Fibroblast of skin of scalp (primary cell): ENCODE measurements at regions not wholly inside any gene's neighbourhood (a gene's known extent, or its start where the extent isn't known, plus 50 kb on each side); places are given as distances from the start of the nearest gene placed in this dataset.
A peak's percentile ranks its signal among the peaks of the same experiment; 100 is the strongest.

ENCODE experiments used
- DNase-seq: peaks from one replicate; pipeline ENCODE4 v3.0.0-alpha.2; 2013

- no peak for DNase-seq
Observed at GRCh38 chr5:175765858-175766257, 105.5 kb upstream of the CPLX2 start.

DNA sequence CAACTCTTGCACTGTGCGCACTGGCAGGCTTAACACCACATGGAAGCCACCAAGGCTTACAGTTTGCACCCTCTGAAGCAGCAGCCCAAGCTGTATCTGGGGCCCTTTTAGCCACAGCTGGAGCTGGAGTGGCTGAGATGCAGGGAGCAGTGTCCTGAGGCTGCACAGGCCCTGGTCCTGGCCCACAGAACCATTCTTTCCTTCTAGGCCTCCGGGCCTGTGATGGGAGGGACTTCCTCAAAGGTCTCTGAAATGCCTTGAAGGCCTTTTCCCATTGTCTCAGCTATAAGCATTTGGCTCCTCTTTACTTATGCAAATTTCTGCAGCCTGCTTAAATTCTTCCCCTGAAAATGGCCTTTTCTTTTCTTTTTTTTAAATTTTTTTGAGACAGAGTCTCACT lies 104.4 kb upstream of the CPLX2 start:
- no peak for DNase-seq

- no peak for DNase-seq
Observed at GRCh38 chr5:175772747-175773533, 98.4 kb upstream of the CPLX2 start.

DNA sequence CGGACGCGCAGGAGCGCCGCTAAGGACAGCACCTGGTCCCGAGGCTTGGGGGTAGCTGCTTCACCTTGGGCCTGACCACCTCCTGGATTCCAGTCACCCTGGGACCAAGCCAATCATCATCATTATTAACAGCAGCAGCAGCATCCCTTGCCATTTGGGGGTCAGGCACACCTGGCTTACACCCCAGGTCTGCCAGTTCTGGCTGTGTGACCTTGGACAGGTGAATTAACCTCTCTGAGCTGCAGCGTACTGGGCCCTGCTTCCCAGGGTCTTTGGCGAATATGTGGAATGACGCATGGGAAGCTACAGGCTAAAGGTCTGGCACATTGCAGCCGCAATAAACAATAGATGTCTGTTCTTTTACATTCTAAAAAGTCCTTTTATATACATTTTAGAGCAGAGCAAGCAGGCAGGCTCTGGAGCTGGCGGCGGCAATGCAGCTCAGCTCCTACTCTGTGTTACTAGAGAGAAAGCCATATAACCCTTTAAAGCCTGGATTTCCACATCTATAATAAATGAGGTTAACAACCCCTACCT lies 97.8 kb upstream of the CPLX2 start:
- no peak for DNase-seq

GRCh38 chr5:175775416-175775815 lies 96.0 kb upstream of the CPLX2 start:
- DNase-seq = no peak

DNA sequence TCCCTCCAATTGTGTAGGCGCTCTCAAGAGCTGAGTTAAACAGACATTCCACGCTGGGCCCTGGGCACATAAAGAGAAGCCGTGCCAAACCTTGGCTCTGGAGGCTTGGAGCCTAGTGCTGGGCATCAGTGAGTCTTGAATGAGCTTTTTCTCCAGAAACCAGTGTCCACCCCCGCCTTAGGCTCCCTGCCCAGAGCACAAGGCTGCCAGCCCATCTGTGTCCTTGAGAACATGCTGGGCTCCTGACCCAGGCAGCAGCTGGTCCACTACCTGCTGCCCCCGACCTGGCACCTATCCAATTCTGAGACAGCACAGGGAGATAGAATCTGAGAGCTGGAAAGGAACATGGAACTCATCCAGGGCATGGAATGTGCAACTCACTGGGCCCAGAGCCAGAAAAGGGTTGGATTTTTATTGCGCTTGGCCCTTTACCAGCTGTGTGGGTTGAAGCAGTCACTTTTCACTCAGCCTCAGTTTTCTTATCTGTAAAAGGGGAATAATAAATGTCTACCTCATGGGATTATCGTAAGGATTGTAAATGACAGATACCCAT lies 92.4 kb upstream of the CPLX2 start:
- peak; percentile 11 for DNase-seq

DNA sequence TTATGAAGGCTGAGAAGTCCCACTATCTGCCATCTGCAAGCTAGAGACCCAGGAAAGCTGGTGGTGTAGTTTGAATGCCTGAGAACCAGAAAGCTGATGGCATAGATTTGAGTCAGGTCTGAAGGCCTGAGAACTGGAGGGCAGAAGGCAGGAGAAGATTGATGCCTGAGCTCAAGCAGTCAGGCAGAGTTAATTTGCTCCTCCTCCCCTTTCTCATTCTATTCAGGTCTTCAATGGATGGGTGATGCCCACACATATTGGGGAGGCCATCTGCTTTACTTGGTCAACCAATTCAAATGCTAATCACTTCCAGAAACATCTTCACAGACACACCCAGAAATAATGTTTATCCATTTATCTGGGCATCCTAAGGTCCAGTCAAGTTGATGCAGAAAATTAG lies 87.6 kb upstream of the CPLX2 start:
- DNase-seq = no peak

DNA sequence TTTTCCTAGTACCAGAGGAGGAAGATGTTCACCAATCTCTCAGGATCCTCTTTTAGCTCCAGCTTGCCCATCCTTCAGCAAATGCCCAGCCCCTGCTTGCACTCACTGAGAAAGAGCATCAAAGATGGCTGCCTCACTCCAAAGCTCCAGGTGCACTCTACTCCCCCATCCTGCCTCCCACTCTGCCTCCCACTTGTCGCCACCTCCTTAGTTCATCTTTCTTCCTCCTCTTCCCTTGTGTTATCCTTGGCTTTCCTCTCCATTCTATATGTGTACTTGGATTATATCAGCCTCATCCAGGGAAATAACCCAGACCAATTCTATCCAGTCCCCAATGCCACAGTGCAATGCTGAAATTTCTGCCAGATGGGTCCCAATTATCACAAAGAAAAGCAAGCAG lies 87.1 kb upstream of the CPLX2 start:
- DNase-seq = no peak

- DNase-seq = no peak
Observed at GRCh38 chr5:175785681-175786080, 85.7 kb upstream of the CPLX2 start.

DNA sequence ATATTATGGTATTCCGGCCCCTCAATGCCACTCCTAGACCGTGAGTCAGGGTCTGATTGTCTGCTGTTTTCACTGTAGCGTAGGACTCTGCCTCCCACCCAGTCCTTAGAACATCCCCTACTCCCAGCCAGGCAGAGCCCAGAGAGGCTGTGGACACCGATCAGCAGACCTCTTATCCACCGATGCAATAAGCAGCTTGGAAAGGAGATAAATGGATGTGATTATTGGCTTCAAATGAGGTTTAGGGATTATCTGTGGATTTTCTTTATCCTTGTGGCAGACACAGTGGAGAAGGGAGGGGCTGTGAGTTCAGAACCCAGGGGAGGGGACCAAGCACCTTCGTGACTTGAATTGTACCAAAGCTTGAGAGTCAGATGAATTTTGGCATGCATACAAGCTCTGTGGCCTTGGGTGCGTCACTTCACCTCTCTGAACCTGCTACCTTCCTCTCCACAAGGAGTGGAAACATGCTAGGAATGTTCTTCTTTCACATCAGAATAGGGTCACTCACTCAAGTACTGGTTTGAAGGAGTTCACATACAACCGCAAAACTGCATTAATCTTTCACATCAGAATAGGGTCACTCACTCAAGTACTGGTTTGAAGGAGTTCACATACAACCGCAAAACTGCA lies 83.1 kb upstream of the CPLX2 start:
- DNase-seq = no peak

DNA sequence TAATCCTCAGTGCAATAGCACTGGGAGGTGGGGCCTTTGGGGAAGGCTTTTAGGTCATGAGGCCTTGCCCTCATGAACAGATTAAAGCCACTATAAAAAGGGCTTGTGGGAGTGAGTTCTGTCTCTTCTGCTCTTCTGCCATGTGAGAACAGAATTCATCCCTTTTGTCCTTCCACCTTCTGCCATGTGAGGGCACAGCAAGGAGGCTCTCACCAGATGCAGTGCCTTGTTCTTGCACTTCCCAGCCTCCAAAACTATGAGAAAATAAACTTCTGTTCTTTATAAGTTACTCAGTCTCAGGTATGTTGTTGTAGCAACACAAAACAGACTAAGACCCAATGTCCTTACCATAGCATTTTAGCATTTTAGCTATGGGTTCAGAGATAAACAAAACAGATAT lies 81.7 kb upstream of the CPLX2 start:
- no peak for DNase-seq

- no peak for DNase-seq
Observed at GRCh38 chr5:175790796-175791195, 80.6 kb upstream of the CPLX2 start.

GRCh38 chr5:175795959-175796358 lies 75.4 kb upstream of the CPLX2 start:
- no peak for DNase-seq

GRCh38 chr5:175796536-175797499 lies 74.6 kb upstream of the CPLX2 start:
- DNase-seq = peak; percentile 85

GRCh38 chr5:175797521-175798038 lies 73.8 kb upstream of the CPLX2 start:
- DNase-seq = no peak

DNA sequence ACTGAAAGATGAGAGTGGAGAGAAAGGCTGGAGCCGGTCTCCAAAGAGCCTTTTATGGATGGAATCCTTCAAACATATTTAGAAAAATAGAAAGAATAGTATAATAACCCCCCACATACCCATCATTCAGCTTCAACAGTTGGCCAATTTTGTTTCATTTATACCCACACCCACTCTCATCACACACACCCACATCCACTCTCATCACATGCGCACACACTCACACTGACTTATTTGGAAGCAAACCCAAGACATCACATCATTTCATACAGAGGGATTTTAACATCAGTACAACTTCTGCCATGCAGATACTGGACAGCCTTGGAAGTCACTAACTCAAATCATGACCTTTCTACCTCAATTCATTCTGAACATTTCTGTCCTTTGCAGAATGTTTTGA lies 72.8 kb upstream of the CPLX2 start:
- no peak for DNase-seq

- DNase-seq = peak; percentile 68
Observed at GRCh38 chr5:175800656-175801081, 70.7 kb upstream of the CPLX2 start.

- no peak for DNase-seq
Observed at GRCh38 chr5:175802361-175802760, 69.0 kb upstream of the CPLX2 start.

- no peak for DNase-seq
Observed at GRCh38 chr5:175803254-175803653, 68.1 kb upstream of the CPLX2 start.

- DNase-seq = no peak
Observed at GRCh38 chr5:175803736-175804454, 67.5 kb upstream of the CPLX2 start.

DNA sequence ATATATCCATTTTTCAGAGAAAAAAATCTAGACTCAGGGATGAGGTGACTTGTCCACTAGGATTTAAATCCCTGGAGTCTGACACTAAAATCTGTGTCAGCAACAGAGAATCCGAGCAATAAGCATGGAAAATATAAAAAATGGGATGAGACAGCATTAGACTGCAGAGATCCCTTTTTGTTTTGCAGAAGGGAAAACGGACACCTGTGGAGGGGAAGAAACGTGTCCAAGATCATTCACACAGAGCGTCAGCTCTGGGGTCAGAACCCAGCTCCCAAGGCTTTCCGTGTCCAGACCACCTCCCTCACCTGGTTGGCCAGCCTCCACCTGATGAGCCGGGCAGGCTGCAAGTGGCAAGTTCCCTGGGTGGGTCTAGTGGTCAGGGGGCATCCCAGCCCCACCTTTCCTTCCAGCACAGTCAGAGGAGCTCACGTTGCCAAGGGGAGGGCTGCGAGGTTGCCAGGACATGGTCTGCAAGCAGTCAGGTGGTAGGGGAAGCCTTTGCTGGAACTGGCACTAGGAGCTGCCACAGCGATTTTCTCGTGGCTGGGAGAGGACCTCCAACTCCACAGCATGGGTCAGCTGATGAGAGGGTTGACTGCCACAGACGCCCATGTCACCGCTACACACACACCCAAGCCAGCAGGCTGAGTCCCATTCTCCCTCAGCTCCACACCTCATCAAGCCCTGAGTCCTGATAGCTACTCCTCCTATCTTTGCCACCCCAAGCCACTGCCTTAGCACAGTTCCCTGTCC lies 65.9 kb upstream of the CPLX2 start:
- no peak for DNase-seq
